Stimulated activated CD8-positive, alpha-beta memory T cell treated with anti-CD3 and anti-CD28 coated beads, Interleukin-7, amount 100 ng/mL, for 1 hour (primary cell): ENCODE measurements at regions not wholly inside any gene's neighbourhood (a gene's known extent, or its start where the extent isn't known, plus 50 kb on each side); places are given as distances from the start of the nearest gene placed in this dataset.
"Not testable (repeated sequence)": the region's sequence is repeated elsewhere in the genome, so short reads cannot be mapped to it uniquely, and the experiment has no call there.

Experiments
- DNase-seq, 2 donors: peaks; one replicate each; pipeline ENCODE4 v3.0.0-alpha.2; 2020; ENCODE audit warnings: low read depth in 2 of 2

GRCh38 chr1:112855152-112855828 lies 100.7 kb downstream of the SLC16A1 start:
- no peak for DNase-seq

- not testable (repeated sequence) for DNase-seq
Measured at GRCh38 chr1:112854368-112854984, 101.5 kb downstream of the SLC16A1 start.

GRCh38 chr1:112853915-112854314 lies 102.1 kb downstream of the SLC16A1 start:
- not testable (repeated sequence) for DNase-seq

GRCh38 chr1:112852934-112853333 lies 103.1 kb downstream of the SLC16A1 start:
- no peak for DNase-seq

- no peak for DNase-seq
Measured at GRCh38 chr1:112852276-112852675, 103.7 kb downstream of the SLC16A1 start.

GRCh38 chr1:112850034-112850757 lies 105.8 kb downstream of the SLC16A1 start:
- DNase-seq: no peak

GRCh38 chr1:112849425-112850033 lies 106.5 kb downstream of the SLC16A1 start:
- no peak for DNase-seq

GRCh38 chr1:112841825-112842224 lies 114.2 kb downstream of the SLC16A1 start:
- DNase-seq: no peak

GRCh38 chr1:112840631-112841624 lies 115.1 kb downstream of the SLC16A1 start:
- DNase-seq: no peak

- no peak for DNase-seq
Measured at GRCh38 chr1:112836642-112837041, 119.4 kb downstream of the SLC16A1 start.

GRCh38 chr1:112833806-112834205 lies 118.7 kb upstream of the PPM1J start:
- DNase-seq: no peak

GRCh38 chr1:112832259-112832658 lies 117.1 kb upstream of the PPM1J start:
- DNase-seq: not testable (repeated sequence)

GRCh38 chr1:112829691-112830090 lies 114.6 kb upstream of the PPM1J start:
- DNase-seq: not testable (repeated sequence)

GRCh38 chr1:112828716-112829115 lies 113.6 kb upstream of the PPM1J start:
- no peak for DNase-seq

GRCh38 chr1:112827391-112827790 lies 112.3 kb upstream of the PPM1J start:
- DNase-seq: not testable (repeated sequence)

- DNase-seq: no peak
Measured at GRCh38 chr1:112826217-112826944, 111.2 kb upstream of the PPM1J start.

- DNase-seq: not testable (repeated sequence)
Measured at GRCh38 chr1:112825563-112826216, 110.6 kb upstream of the PPM1J start.

- not testable (repeated sequence) for DNase-seq
Measured at GRCh38 chr1:112825075-112825474, 109.9 kb upstream of the PPM1J start.

GRCh38 chr1:112821307-112822063 lies 106.4 kb upstream of the PPM1J start:
- DNase-seq: not testable (repeated sequence)
